Stimulated activated memory B cell treated with anti-CD40 and anti-IgM and Interleukin-4, amounts not matched to agents 10 μg/mL and 1 μg/mL and 100 μg/mL, for 72 hours (primary cell): ENCODE measurements at regions not wholly inside any gene's neighbourhood (a gene's known extent, or its start where the extent isn't known, plus 50 kb on each side); places are given as distances from the start of the nearest gene placed in this dataset.
"Not testable (repeated sequence)": the region's sequence is repeated elsewhere in the genome, so short reads cannot be mapped to it uniquely, and the experiment has no call there.

Experiments
- ATAC-seq: fragments of 150-1000 bp; cut with Tn5 transposase; 2 replicates; pipeline ENCODE4 v1.10.0; 2021
- H3K27ac Mint-ChIP-seq: one replicate; pipeline ENCODE4 v1.8.0; 2022; ENCODE audit warnings: mild to moderate bottlenecking, mixed read lengths
- H3K27me3 Mint-ChIP-seq: one replicate; pipeline ENCODE4 v1.8.0; 2022; ENCODE audit warnings: mixed read lengths
- H3K36me3 Mint-ChIP-seq: one replicate; pipeline ENCODE4 v1.8.0; 2022; ENCODE audit warnings: mixed read lengths
- H3K4me1 Mint-ChIP-seq: one replicate; pipeline ENCODE4 v1.8.0; 2022; ENCODE audit warnings: mixed read lengths
- H3K4me3 Mint-ChIP-seq: one replicate; pipeline ENCODE4 v1.8.0; 2022; ENCODE audit warnings: mild to moderate bottlenecking, moderate library complexity, mixed read lengths
- H3K9me3 Mint-ChIP-seq: one replicate; pipeline ENCODE4 v1.8.0; 2022; ENCODE audit warnings: mixed read lengths

- ATAC-seq: no peak
- no peaks in the 10 kb centered on the region for H3K36me3 Mint-ChIP-seq
- no peaks in the 10 kb centered on the region for H3K27me3 Mint-ChIP-seq
- H3K4me1 Mint-ChIP-seq: peaks cover 6% of the 10 kb centered on the region
- no peak overlapping the region for H3K4me3 Mint-ChIP-seq
- no peak overlapping the region for H3K27ac Mint-ChIP-seq
- H3K9me3 Mint-ChIP-seq: no peaks in the 10 kb centered on the region
These were observed 99.7 kb upstream of the ZEB1 start for GRCh38 chr10:31219306-31219705.

- not testable (repeated sequence) for H3K4me3 Mint-ChIP-seq, ATAC-seq, H3K4me1 Mint-ChIP-seq, H3K27ac Mint-ChIP-seq
- H3K9me3 Mint-ChIP-seq: peaks cover 16% of the 10 kb centered on the region
- peaks cover 18% of the 10 kb centered on the region for H3K36me3 Mint-ChIP-seq
- peaks cover 14% of the 10 kb centered on the region for H3K27me3 Mint-ChIP-seq
These were observed 90.2 kb upstream of the ZEB1 start for GRCh38 chr10:31228780-31229179.

- Mint-ChIP-seq H3K4me1 (no peaks in the 10 kb centered on the region), H3K27ac (no peak overlapping the region), H3K36me3 (peaks cover 11% of the 10 kb centered on the region), H3K9me3 (peaks cover 14% of the 10 kb centered on the region), H3K4me3 (no peak overlapping the region), H3K27me3 (no peaks in the 10 kb centered on the region)
- ATAC-seq: no peak
These were observed 79.1 kb upstream of the ZEB1 start for GRCh38 chr10:31239961-31240360.

GRCh38 chr10:31242902-31243301, 76.1 kb upstream of the ZEB1 start:
- H3K27ac Mint-ChIP-seq: no peak overlapping the region

GRCh38 chr10:31251118-31251517, 67.9 kb upstream of the ZEB1 start:
- not testable (repeated sequence) for H3K36me3 Mint-ChIP-seq, H3K4me1 Mint-ChIP-seq, ATAC-seq, H3K27me3 Mint-ChIP-seq, H3K4me3 Mint-ChIP-seq, H3K27ac Mint-ChIP-seq
- H3K9me3 Mint-ChIP-seq: peaks cover 17% of the 10 kb centered on the region

More at GRCh38 chr10:31242902-31243301, 76.1 kb upstream of the ZEB1 start:
- Mint-ChIP-seq H3K4me1 (no peaks in the 10 kb centered on the region), H3K27me3 (no peaks in the 10 kb centered on the region), H3K9me3 (peaks cover 8% of the 10 kb centered on the region), H3K4me3 (no peak overlapping the region), H3K36me3 (no peaks in the 10 kb centered on the region)
- ATAC-seq: peak; percentile 54

- H3K9me3 Mint-ChIP-seq: peaks cover 10% of the 10 kb centered on the region
- no peak for ATAC-seq
- H3K4me3 Mint-ChIP-seq: no peak overlapping the region
- no peaks in the 10 kb centered on the region for H3K36me3 Mint-ChIP-seq
- H3K27ac Mint-ChIP-seq: no peak overlapping the region
- peaks cover 8% of the 10 kb centered on the region for H3K27me3 Mint-ChIP-seq
- H3K4me1 Mint-ChIP-seq: no peaks in the 10 kb centered on the region
These were observed 65.8 kb upstream of the ZEB1 start for GRCh38 chr10:31253237-31253636.

- no peaks in the 10 kb centered on the region for H3K36me3 Mint-ChIP-seq
- no peaks in the 10 kb centered on the region for H3K4me1 Mint-ChIP-seq
- no peak for ATAC-seq
- no peaks in the 10 kb centered on the region for H3K9me3 Mint-ChIP-seq
- no peaks in the 10 kb centered on the region for H3K27me3 Mint-ChIP-seq
- no peak overlapping the region for H3K27ac Mint-ChIP-seq
- H3K4me3 Mint-ChIP-seq: no peak overlapping the region
These were observed 57.3 kb upstream of the ZEB1 start for GRCh38 chr10:31261511-31262311.

- Mint-ChIP-seq H3K27ac (no peak overlapping the region), H3K36me3 (no peaks in the 10 kb centered on the region), H3K9me3 (no peaks in the 10 kb centered on the region), H3K27me3 (no peaks in the 10 kb centered on the region), H3K4me3 (no peak overlapping the region), H3K4me1 (no peaks in the 10 kb centered on the region)
- ATAC-seq: no peak
These were observed 56.3 kb upstream of the ZEB1 start for GRCh38 chr10:31262672-31263071.

GRCh38 chr10:31263903-31264302, 55.1 kb upstream of the ZEB1 start:
- Mint-ChIP-seq H3K36me3 (no peaks in the 10 kb centered on the region), H3K4me1 (no peaks in the 10 kb centered on the region), H3K4me3 (no peak overlapping the region), H3K9me3 (no peaks in the 10 kb centered on the region), H3K27ac (no peak overlapping the region), H3K27me3 (no peaks in the 10 kb centered on the region)
- no peak for ATAC-seq

- ATAC-seq: no peak
- Mint-ChIP-seq H3K27ac (no peak overlapping the region), H3K4me3 (no peak overlapping the region), H3K36me3 (no peaks in the 10 kb centered on the region), H3K27me3 (no peaks in the 10 kb centered on the region), H3K4me1 (no peaks in the 10 kb centered on the region), H3K9me3 (no peaks in the 10 kb centered on the region)
These were observed 50.3 kb upstream of the ZEB1 start for GRCh38 chr10:31268444-31269303.
